ENCODE measurements at regions not wholly inside any gene's neighbourhood (a gene's known extent, or its start where the extent isn't known, plus 50 kb on each side); places are given as distances from the start of the nearest gene placed in this dataset.

- H3K27me3 ChIP-seq (ENCODE audit: control insufficient read depth in 4 of 4, insufficient read depth in 4 of 4, low read length in 3 of 4) = no peaks in the 10 kb centered on the region
- no peaks in the 10 kb centered on the region for H3K36me3 ChIP-seq (ENCODE audit: control insufficient read depth in 4 of 4, insufficient read depth in 3 of 4, low read depth in 1 of 4, low read length in 3 of 4)
- H3K4me3 ChIP-seq (ENCODE audit: low read depth in 1 of 3, low read length in 3 of 3) = no peak overlapping the region
- no peaks in the 10 kb centered on the region for H3K4me1 ChIP-seq (ENCODE audit: control insufficient read depth in 4 of 4, insufficient read depth in 4 of 4, low read length in 3 of 4)
- no peaks in the 10 kb centered on the region for H3K9me3 ChIP-seq (ENCODE audit: control insufficient read depth in 4 of 4, low read length in 3 of 4)
- 46% methylated on average over 4 of the region's 4 CpGs for WGBS
- no peak overlapping the region for H3K9ac ChIP-seq (ENCODE audit: low read depth in 1 of 2, low read length in 2 of 2)
- TF ChIP-seq TAF1 (conservative IDR thresholded peaks at IDR 0.05) = no peak
- TF ChIP-seq CTCF (IDR thresholded peaks at IDR 0.05; ENCODE audit: low read depth, low read length, missing input control) = no peak
- no peak for TF ChIP-seq RXRA (IDR thresholded peaks at IDR 0.05)
- no peak for TF ChIP-seq ATF3 (IDR thresholded peaks at IDR 0.05)
- DNase-seq (ENCODE audit: low spot score) = no peak
- no peak overlapping the region for H3K27ac ChIP-seq (ENCODE audit: low read depth in 1 of 2, low read length in 2 of 2)
Observed at GRCh38 chr13:54949735-54950134, 1921.1 kb downstream of the OLFM4 start.

- no peak overlapping the region for H3K4me3 ChIP-seq (ENCODE audit: low read depth in 1 of 3, low read length in 3 of 3)
- TF ChIP-seq FOXA1 (IDR thresholded peaks at IDR 0.05) = no peak
- no peak for TF ChIP-seq SP1 (IDR thresholded peaks at IDR 0.05)
- TF ChIP-seq MAX (IDR thresholded peaks at IDR 0.05) = no peak
- TF ChIP-seq CTCF (IDR thresholded peaks at IDR 0.05; ENCODE audit: low read depth, low read length, missing input control) = no peak
- TF ChIP-seq TAF1 (conservative IDR thresholded peaks at IDR 0.05) = no peak
- TF ChIP-seq JUND (IDR thresholded peaks at IDR 0.05) = no peak
- TF ChIP-seq ATF3 (IDR thresholded peaks at IDR 0.05) = no peak
- no peak for TF ChIP-seq FOXA2 (IDR thresholded peaks at IDR 0.05)
- no peaks in the 10 kb centered on the region for H3K9me3 ChIP-seq (ENCODE audit: control insufficient read depth in 4 of 4, low read length in 3 of 4)
- H3K27ac ChIP-seq (ENCODE audit: low read depth in 1 of 2, low read length in 2 of 2) = no peak overlapping the region
- no peaks in the 10 kb centered on the region for H3K27me3 ChIP-seq (ENCODE audit: control insufficient read depth in 4 of 4, insufficient read depth in 4 of 4, low read length in 3 of 4)
- H3K9ac ChIP-seq (ENCODE audit: low read depth in 1 of 2, low read length in 2 of 2) = no peak overlapping the region
- H3K36me3 ChIP-seq (ENCODE audit: control insufficient read depth in 4 of 4, insufficient read depth in 3 of 4, low read depth in 1 of 4, low read length in 3 of 4) = no peaks in the 10 kb centered on the region
- H3K4me1 ChIP-seq (ENCODE audit: control insufficient read depth in 4 of 4, insufficient read depth in 4 of 4, low read length in 3 of 4) = no peaks in the 10 kb centered on the region
- DNase-seq (ENCODE audit: low spot score) = no peak
- 77% methylated on average over 1 of the region's 1 CpG for WGBS
Observed at GRCh38 chr13:54950546-54950945, 1921.9 kb downstream of the OLFM4 start.

GRCh38 chr13:54953786-54954185 is 1925.2 kb downstream of the OLFM4 start:
- H3K36me3 ChIP-seq (ENCODE audit: control insufficient read depth in 4 of 4, insufficient read depth in 3 of 4, low read depth in 1 of 4, low read length in 3 of 4) = no peaks in the 10 kb centered on the region
- no peak overlapping the region for H3K9ac ChIP-seq (ENCODE audit: low read depth in 1 of 2, low read length in 2 of 2)
- no peaks in the 10 kb centered on the region for H3K9me3 ChIP-seq (ENCODE audit: control insufficient read depth in 4 of 4, low read length in 3 of 4)
- H3K27me3 ChIP-seq (ENCODE audit: control insufficient read depth in 4 of 4, insufficient read depth in 4 of 4, low read length in 3 of 4) = no peaks in the 10 kb centered on the region
- no peak overlapping the region for H3K4me3 ChIP-seq (ENCODE audit: low read depth in 1 of 3, low read length in 3 of 3)
- no peaks in the 10 kb centered on the region for H3K4me1 ChIP-seq (ENCODE audit: control insufficient read depth in 4 of 4, insufficient read depth in 4 of 4, low read length in 3 of 4)
- no peak overlapping the region for H3K27ac ChIP-seq (ENCODE audit: low read depth in 1 of 2, low read length in 2 of 2)
- WGBS = 68% methylated on average over 1 of the region's 1 CpG
- no peak for DNase-seq (ENCODE audit: low spot score)
- TF ChIP-seq FOXA2 (IDR thresholded peaks at IDR 0.05) (no peak), NR2F2 (IDR thresholded peaks at IDR 0.05) (no peak), CTCF (IDR thresholded peaks at IDR 0.05; ENCODE audit: low read depth, low read length, missing input control) (no peak), TAF1 (conservative IDR thresholded peaks at IDR 0.05) (no peak), FOXA1 (IDR thresholded peaks at IDR 0.05) (no peak), HNF4A (conservative IDR thresholded peaks at IDR 0.05) (no peak), RXRA (IDR thresholded peaks at IDR 0.05) (no peak), SP1 (IDR thresholded peaks at IDR 0.05) (no peak), EGR1 (IDR thresholded peaks at IDR 0.05; ENCODE audit: low read depth in 2 of 2) (no peak), MAX (IDR thresholded peaks at IDR 0.05) (no peak), JUND (IDR thresholded peaks at IDR 0.05) (no peak), RAD21 (IDR thresholded peaks at IDR 0.05) (no peak)
